HG03460 (cell line): ENCODE measurements at regions not wholly inside any gene's neighbourhood (a gene's known extent, or its start where the extent isn't known, plus 50 kb on each side); places are given as distances from the start of the nearest gene placed in this dataset.
"Not testable (repeated sequence)": the region's sequence is repeated elsewhere in the genome, so short reads cannot be mapped to it uniquely, and the experiment has no call there.

Experiments used
- ATAC-seq: cut with Tn5 transposase; IDR thresholded peaks from one replicate; pipeline ENCODE4 v1.9.1; 2021; ENCODE audit not compliant: unreplicated experiment

- ATAC-seq = no peak
Observed at GRCh38 chr7:34330308-34330707, 327.7 kb upstream of the NPSR1 start.

- ATAC-seq = no peak
Observed at GRCh38 chr7:34331102-34331501, 326.9 kb upstream of the NPSR1 start.

DNA sequence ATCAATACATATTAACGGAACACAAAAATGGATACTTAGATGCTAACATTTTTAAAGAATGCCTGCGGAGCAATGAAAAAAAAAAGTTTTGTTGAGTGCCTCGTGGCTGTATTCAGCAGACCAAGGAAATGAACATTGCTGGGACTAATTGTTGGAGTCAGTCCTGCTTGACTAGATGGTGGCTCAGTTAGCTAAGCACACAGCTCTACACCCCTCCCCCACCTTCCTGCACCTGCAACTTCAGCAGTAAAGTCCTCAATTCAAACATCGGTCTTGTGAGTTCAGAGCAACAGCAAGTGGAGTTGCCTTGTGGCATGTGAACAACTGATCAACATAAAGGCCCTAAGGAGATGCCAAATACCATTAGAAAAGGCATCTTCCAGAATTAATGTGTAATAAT, 326.0 kb upstream of the NPSR1 start:
- no peak for ATAC-seq

- ATAC-seq = no peak
Observed at GRCh38 chr7:34333184-34333583, 324.8 kb upstream of the NPSR1 start.

- no peak for ATAC-seq
Observed at GRCh38 chr7:34333925-34334324, 324.1 kb upstream of the NPSR1 start.

- no peak for ATAC-seq
Observed at GRCh38 chr7:34337163-34337562, 320.9 kb upstream of the NPSR1 start.

DNA sequence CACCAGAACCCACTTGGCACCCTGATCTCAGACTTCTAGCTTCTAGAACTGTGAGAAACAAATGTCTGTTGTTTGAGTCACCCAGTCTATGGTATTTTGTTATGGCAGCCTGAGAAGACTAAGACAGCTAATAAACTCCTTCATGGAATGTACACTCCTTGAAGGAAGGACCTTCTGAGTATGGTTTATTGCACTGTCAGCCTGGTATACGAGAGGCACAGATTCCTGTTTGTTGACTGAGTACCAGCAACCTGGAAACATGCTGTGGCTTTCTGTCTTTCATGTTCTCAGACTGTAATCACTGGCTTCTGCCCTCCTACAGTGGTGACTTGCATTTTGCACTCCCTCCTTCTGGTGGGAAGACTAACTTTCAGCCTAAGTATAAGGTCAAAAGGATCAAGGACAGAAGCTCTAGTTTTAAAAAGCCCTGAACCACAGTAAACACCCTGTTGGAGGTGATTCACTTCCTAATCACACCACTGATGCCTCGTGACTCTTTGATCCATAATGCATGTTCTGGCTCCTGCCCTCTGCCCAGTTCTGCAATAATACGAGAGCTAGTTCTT, 319.0 kb upstream of the NPSR1 start:
- ATAC-seq = no peak

DNA sequence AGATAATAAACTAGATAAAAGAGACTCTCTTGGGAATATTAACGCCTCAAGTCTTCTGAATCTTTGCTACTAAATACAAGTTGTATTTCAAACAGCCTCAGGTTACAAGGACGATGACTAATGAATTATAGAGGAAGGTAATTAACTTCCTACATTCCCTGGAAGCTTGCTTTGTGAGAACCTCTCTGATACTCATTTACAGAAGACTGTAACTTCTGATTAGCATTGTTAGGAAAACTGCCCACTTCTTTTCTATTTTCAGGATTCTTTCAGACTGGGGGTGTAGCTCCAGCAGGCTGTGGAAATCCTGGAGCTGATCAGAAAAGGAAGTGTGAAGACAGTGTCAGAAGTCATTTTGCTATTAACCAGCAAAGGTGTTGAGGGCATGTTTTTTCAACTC, 316.7 kb upstream of the NPSR1 start:
- no peak for ATAC-seq

DNA sequence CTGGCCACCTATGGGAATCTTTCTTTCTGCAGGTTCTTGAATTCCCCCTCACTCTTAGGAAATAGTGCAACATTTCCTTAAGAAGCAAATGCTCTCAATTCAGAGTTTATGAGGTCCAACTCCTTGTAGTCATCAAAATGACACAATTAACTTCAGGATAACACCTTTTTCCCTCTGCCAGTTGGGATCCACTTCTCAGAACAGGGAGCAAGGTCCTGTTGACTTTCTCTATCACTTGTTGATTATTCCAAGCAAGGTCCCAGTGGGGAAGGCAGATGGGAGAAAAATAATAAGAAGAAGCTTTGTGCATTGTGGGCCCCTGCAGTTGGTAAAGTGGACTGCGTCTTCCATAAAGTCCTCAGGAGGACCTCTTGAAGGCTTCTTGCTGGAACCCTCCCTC, 315.6 kb upstream of the NPSR1 start:
- no peak for ATAC-seq

GRCh38 chr7:34343667-34344066, 314.4 kb upstream of the NPSR1 start:
- no peak for ATAC-seq

DNA sequence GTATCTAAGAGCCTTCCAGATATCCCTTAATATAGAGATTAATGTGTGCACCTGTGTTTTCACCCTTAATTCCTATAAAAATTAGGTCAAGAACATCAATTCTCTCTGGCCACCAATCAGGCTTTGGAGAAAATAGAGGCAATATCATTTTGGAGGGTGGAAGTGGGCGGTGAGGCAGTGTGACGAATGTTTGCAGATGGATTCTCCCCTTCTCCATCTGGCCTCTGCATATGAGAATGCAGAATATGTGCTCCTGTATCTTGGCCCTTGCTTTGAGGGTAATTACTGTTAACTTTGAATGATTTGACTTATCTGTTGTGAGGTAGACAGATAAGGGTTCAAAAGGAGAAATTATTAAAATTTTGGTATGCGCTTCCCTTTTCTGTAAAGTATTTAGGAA, 304.0 kb upstream of the NPSR1 start:
- no peak for ATAC-seq

GRCh38 chr7:34354899-34355298, 303.1 kb upstream of the NPSR1 start:
- no peak for ATAC-seq

DNA sequence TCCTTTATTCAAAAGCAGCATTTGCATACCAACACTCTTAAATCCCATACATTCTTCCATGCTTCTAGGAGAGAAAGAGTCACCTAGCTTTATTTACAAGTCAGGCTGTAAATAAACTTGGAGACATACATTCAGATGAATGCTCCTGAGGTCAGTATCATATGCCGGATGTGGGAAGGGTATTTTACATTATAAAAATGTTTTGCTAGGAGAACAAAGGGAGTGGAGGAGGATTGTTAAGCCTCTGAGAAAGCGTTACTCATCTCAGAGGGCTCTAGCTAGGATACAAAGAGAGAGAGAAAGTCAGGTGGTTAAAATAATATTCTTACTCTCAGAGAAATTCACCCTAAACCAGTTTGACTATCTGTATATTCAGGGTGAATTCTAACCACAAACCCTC, 300.9 kb upstream of the NPSR1 start:
- ATAC-seq = no peak

DNA sequence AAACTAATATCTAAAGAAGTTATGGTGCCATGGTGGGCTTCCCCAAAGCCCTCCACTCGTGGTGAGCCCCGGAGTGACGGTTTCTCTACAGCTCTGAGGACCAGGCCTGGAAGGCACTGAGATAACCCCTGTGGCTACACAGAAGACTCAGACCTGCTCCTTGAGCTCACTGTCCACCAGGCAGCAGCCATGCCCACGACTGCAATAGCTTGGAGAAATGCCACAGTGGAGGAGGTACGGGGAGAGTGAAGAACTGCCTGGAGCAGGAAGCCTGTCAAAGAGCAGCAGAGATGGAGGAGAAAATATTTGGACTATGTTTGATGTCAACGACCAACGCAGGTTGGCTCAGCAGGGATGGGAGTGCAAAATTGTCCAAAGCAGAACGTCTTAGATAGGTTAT, 300.1 kb upstream of the NPSR1 start:
- ATAC-seq = no peak

DNA sequence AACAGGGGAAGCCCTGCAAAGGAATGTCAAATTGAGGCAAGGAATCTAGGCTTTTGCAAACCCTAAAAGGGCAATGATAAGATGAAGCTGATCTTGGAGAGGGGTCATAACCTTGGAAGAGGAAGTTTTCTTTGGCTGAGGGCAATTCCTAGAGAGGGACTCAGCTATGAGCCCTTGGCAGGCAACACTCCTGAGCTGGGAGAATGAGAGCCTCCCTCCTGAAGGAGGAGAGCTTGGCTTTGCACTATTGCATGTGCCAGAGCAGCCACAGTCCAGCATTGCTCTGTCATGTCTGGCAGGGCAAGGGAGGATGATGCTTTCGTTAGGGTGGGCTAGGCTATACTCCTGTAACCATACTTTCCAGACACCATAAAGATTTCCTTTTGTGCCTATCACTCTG, 299.4 kb upstream of the NPSR1 start:
- ATAC-seq = not testable (repeated sequence)

GRCh38 chr7:34361663-34362250, 296.3 kb upstream of the NPSR1 start:
- no peak for ATAC-seq

DNA sequence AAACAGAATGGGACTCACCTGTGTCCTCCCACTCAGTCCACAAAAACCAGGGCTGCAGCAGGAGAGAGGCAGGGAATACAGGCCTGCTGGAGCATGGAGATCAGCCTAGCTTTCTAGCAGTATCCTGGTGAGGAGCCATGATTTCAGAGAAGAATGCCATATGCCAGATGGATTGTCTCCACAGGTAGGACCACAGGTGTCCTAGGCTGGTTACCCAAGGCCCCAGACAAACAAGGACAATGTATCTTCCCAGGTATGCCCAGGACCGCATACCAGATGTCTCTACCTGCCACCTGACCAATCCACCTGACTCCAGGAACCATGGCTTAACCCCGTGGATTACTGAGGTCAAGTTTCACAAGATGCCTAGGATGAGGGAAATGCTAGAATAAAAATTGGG, 295.4 kb upstream of the NPSR1 start:
- ATAC-seq = no peak

DNA sequence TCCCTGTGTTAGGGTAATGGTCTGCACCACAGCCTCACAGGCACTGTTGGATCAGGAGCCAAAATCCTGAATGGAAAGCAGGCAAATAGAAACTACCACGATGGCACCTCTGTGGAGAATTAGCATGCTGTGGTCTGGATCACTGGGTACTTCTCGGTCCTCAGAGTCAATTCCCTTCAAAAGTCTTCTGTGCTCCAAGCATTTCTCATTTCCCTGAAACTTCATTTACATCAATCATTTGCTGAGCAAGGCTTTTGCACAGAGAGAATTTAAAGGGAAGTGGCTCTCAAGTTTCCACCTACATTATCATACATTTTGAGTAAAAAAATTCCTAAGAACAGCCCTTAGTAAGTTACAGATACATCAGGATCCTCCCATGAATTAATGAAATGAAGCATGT, 293.9 kb upstream of the NPSR1 start:
- no peak for ATAC-seq

GRCh38 chr7:34365011-34365410, 293.0 kb upstream of the NPSR1 start:
- ATAC-seq = no peak

DNA sequence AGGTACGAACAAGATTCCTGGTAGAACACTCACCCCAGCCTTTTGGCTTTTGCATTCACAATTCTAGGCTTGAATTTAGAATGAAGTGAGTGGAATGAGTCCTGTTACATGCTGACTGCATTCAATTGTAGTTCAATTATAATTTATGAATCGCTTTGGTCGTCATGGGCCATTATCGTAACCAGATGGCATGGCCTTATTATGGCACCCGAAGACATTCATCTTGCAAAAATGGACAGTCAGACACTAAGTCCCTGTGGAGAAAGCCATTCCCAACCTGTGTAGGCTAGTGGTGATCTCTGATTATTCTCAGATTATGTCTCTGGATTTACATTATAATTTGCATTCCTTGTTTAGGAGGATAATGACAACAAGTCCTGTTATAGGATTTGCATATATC, 292.4 kb upstream of the NPSR1 start:
- ATAC-seq = no peak

DNA sequence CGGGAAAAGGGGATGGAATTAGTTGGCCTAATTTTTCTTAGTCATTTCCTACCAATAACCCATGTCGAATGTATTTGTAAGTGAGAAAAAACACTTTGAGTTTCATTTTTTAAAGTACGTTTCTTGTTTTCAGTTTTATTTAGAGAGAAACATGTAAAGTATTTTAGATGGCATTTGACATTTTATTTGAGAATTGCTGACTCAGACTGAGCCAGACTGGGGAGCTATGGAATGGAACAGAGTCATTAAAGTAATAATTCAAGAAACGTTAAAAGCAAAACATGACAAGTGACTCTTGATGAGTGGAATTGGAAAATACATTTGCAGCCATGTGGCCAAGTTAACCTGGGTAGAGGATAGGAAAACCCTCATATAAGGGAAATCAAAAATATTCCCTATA, 286.1 kb upstream of the NPSR1 start:
- ATAC-seq = no peak

DNA sequence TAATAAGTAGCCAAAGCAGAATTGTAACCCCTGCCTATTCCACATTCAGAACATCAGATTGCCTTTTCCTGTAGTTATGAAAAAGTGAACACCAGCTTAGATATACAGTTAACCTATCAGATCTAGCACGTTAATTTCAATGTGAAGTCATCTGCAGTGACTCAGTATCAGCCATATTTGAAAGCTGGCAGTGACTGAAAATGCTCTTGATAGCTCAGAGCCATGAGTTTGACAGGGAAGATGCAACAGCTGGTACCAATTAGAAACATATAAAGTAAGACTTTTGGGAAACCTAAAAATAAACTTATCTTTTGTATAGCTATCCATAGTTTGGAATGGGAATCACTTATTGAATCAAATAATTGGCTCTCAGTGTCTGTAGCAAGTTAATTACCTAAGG, 284.1 kb upstream of the NPSR1 start:
- ATAC-seq = no peak

DNA sequence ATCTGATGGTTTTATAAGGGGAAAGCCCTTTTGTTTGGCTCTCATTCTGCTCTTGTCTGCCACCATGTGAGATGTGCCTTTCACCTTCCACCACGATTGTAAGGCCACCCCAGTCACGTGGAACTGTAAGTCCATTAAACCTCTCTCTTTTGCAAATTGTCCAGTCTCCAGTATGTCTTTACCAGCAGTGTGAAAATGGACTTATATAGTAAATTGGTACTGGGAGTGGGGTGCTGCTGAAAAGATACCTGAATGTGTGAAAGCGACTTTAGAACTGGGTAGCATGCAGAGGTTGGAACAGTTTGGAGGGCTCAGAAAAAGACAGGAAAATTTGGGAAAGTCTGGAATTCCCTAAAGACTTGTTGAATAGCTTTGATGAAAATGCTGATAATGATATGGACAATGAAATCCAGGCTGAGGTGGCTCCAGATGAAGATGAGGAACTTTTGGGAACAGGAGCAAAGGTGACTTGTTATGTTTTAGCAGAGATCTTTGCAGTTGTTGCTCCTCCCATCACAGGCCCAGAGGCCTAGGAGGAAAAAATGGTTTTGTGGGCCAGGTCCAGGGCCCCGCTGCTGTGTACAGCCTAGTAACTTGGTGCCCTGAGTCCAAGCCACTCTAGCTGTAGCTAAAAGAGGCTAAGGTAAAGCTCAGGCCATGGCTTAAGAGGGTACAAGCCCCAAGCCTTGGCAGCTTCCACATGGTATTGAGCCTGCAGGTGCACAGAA, 275.7 kb upstream of the NPSR1 start:
- ATAC-seq = no peak
